Mucosa of descending colon (tissue), 3 donors: ENCODE measurements at regions not wholly inside any gene's neighbourhood (a gene's known extent, or its start where the extent isn't known, plus 50 kb on each side); places are given as distances from the start of the nearest gene placed in this dataset.

Experiments used
- ATAC-seq: fragments of 200-7000 bp; cut with Tn5 transposase; one replicate; pipeline ENCODE4 v1.9.1; 2020; ENCODE audit warnings: mild to moderate bottlenecking, moderate library complexity
- DNase-seq, 3 donors: peaks; one replicate each; pipeline ENCODE4 v3.0.0-alpha.2; 2020
- H3K36me3 ChIP-seq: fragments of 200-600 bp; one replicate; pipeline ENCODE4 v1.8.0; 2021; ENCODE audit warnings: low read depth, mild to moderate bottlenecking
- H3K4me1 ChIP-seq: fragments of 200-600 bp; one replicate; pipeline ENCODE4 v1.8.0; 2021; ENCODE audit warnings: low read depth, mild to moderate bottlenecking
- H3K4me3 ChIP-seq: fragments of 200-600 bp; one replicate; pipeline ENCODE4 v1.8.0; 2021; ENCODE audit warnings: mild to moderate bottlenecking
- H3K9me3 ChIP-seq: fragments of 200-600 bp; one replicate; pipeline ENCODE4 v1.8.0; 2021; ENCODE audit warnings: mild to moderate bottlenecking
- CTCF ChIP-seq: fragments of 200-600 bp; IDR thresholded peaks from one replicate; pipeline ENCODE4 v1.8.0; 2022; ENCODE audit warnings: antibody characterized with exemption, mild to moderate bottlenecking
- intact Hi-C, 2 donors: fragments of 100-400 bp; cut with DNase I in 1 of 2; cut with micrococcal nuclease in 1 of 2; formaldehyde crosslinking; loops; one replicate each; pipeline versions ENCODE4 v1.11.0 to v1.11.1; 2022; cut with DNase I, micrococcal nuclease
- donor health status: DM: no; HTN: no; CAD: no; lungs with moderate emphysema.
- donor health status: DM: no; HTN: no; CAD: no.
- donor health status: DM: no; HTN: yes; CAD: no.

GRCh38 chr5:84589926-84590325 lies 205.2 kb upstream of the EDIL3 start:
- TF ChIP-seq CTCF = no peak
- H3K4me1 ChIP-seq = no peaks in the 10 kb centered on the region
- no peak for DNase-seq
- intact Hi-C loops = no loop called here
- H3K36me3 ChIP-seq = no peaks in the 10 kb centered on the region
- no peak overlapping the region for H3K4me3 ChIP-seq
- ATAC-seq = no peak
- H3K9me3 ChIP-seq = no peaks in the 10 kb centered on the region

GRCh38 chr5:84585218-84585617 lies 200.5 kb upstream of the EDIL3 start:
- H3K4me3 ChIP-seq = no peak overlapping the region
- no peaks in the 10 kb centered on the region for H3K36me3 ChIP-seq
- no peaks in the 10 kb centered on the region for H3K4me1 ChIP-seq
- ATAC-seq = no peak
- H3K9me3 ChIP-seq = no peaks in the 10 kb centered on the region
- intact Hi-C loops = no loop called here
- TF ChIP-seq CTCF = no peak
- no peak for DNase-seq

- no peaks in the 10 kb centered on the region for H3K36me3 ChIP-seq
- H3K4me1 ChIP-seq = no peaks in the 10 kb centered on the region
- intact Hi-C loops = no loop called here
- no peaks in the 10 kb centered on the region for H3K9me3 ChIP-seq
- H3K4me3 ChIP-seq = no peak overlapping the region
- DNase-seq (no peak), ATAC-seq (no peak)
- TF ChIP-seq CTCF = no peak
These were observed 193.5 kb upstream of the EDIL3 start for GRCh38 chr5:84578226-84578625.

- no peak for DNase-seq
- no peak for TF ChIP-seq CTCF
- intact Hi-C loops = no loop called here
These were observed 188.5 kb upstream of the EDIL3 start for GRCh38 chr5:84573017-84573712.

GRCh38 chr5:84569307-84569706 lies 184.6 kb upstream of the EDIL3 start:
- H3K9me3 ChIP-seq = no peaks in the 10 kb centered on the region
- H3K4me3 ChIP-seq = no peak overlapping the region
- no peak for ATAC-seq
- no peak for TF ChIP-seq CTCF
- no peaks in the 10 kb centered on the region for H3K4me1 ChIP-seq
- no peak for DNase-seq
- H3K36me3 ChIP-seq = no peaks in the 10 kb centered on the region
- intact Hi-C loops = no loop called here

More at GRCh38 chr5:84573017-84573712, 188.5 kb upstream of the EDIL3 start:
- Histone ChIP-seq H3K4me3 (no peak overlapping the region), H3K36me3 (no peaks in the 10 kb centered on the region), H3K4me1 (no peaks in the 10 kb centered on the region), H3K9me3 (no peaks in the 10 kb centered on the region)
- ATAC-seq = no peak

GRCh38 chr5:84568171-84568570 lies 183.5 kb upstream of the EDIL3 start:
- ATAC-seq (no peak), DNase-seq (no peak)
- no peak overlapping the region for H3K4me3 ChIP-seq
- intact Hi-C loops = no loop called here
- no peaks in the 10 kb centered on the region for H3K4me1 ChIP-seq
- no peaks in the 10 kb centered on the region for H3K36me3 ChIP-seq
- TF ChIP-seq CTCF = no peak
- no peaks in the 10 kb centered on the region for H3K9me3 ChIP-seq
